Neural cell (in vitro differentiated cells): ENCODE measurements at regions not wholly inside any gene's neighbourhood (a gene's known extent, or its start where the extent isn't known, plus 50 kb on each side); places are given as distances from the start of the nearest gene placed in this dataset.

Source experiments
- CTCF ChIP-seq: fragments of 450-650 bp; IDR thresholded peaks from 2 replicates; pipeline ENCODE4 v1.5.1; 2014; ENCODE audit warnings: antibody characterized with exemption, mild to moderate bottlenecking, moderate library complexity; ENCODE audit not compliant: poor library complexity, severe bottlenecking
- EP300 ChIP-seq: fragments of 450-650 bp; conservative IDR thresholded peaks from 2 replicates; pipeline ENCODE4 v1.6.1; 2014; ENCODE audit warnings: antibody characterized with exemption, mild to moderate bottlenecking, moderate library complexity; ENCODE audit not compliant: poor library complexity, severe bottlenecking
- EZH2 ChIP-seq: fragments of 200-600, 300-800 bp; shearing (Covaris generic), sonication (generic); IDR thresholded peaks from 2 replicates; pipeline ENCODE4 v1.6.1; 2014; ENCODE audit warnings: antibody characterized with exemption, low read length, borderline replicate concordance, mild to moderate bottlenecking; ENCODE audit not compliant: insufficient read depth, poor library complexity, severe bottlenecking
- MXI1 ChIP-seq: fragments of 450-650 bp; conservative IDR thresholded peaks from 2 replicates; pipeline ENCODE4 v1.6.1; 2014; ENCODE audit warnings: antibody characterized with exemption, mild to moderate bottlenecking; ENCODE audit not compliant: poor library complexity, severe bottlenecking
- POLR2AphosphoS5 ChIP-seq: IDR thresholded peaks from 2 replicates; pipeline ENCODE4 v1.6.1; 2012
- RAD21 ChIP-seq: fragments of 450-650 bp; conservative IDR thresholded peaks from 2 replicates; pipeline ENCODE4 v1.6.1; 2014; ENCODE audit warnings: antibody characterized with exemption, mild to moderate bottlenecking, moderate library complexity
- REST ChIP-seq: IDR thresholded peaks from 2 replicates; pipeline ENCODE4 v1.6.1; 2012; ENCODE audit warnings: borderline replicate concordance
- SMC3 ChIP-seq: fragments of 450-650 bp; conservative IDR thresholded peaks from 2 replicates; pipeline ENCODE4 v1.6.1; 2014; ENCODE audit warnings: antibody characterized with exemption, mild to moderate bottlenecking, moderate library complexity; ENCODE audit not compliant: poor library complexity
- TAF1 ChIP-seq: IDR thresholded peaks from 2 replicates; pipeline ENCODE4 v1.6.1; 2012; ENCODE audit warnings: low read depth

- no peak for TF ChIP-seq CTCF
- TF ChIP-seq POLR2AphosphoS5, result no peak
- no peak for TF ChIP-seq EZH2
- TF ChIP-seq EP300, result no peak
- TF ChIP-seq SMC3, result no peak
- TF ChIP-seq RAD21, result no peak
- TF ChIP-seq TAF1, result no peak
- TF ChIP-seq REST, result no peak
- TF ChIP-seq MXI1, result no peak
These were observed 116.6 kb upstream of the ZBTB40 start for GRCh38 chr1:22334860-22335550.
